ENCODE measurements at regions not wholly inside any gene's neighbourhood (a gene's known extent, or its start where the extent isn't known, plus 50 kb on each side); places are given as distances from the start of the nearest gene placed in this dataset.

- FAIRE-seq (no peak), ATAC-seq (no peak), DNase-seq (ENCODE audit: low read depth, low spot score) (no peak)
- H3K27me3 ChIP-seq (replicated peaks in 1 of 2; ENCODE audit: control insufficient read depth in 2 of 2, insufficient read depth in 2 of 2, low read length in 1 of 2) = peaks cover 0 to 2% of the 10 kb centered on the region in 2 experiments; a peak in 2 of 4 replicates
- intact Hi-C loops (cut with micrococcal nuclease; ENCODE audit: unreplicated experiment) (no loop called here), in situ Hi-C loops (cut with MboI) (no loop called here)
- no peak overlapping the region for H3K4me2 ChIP-seq (ENCODE audit: control insufficient read depth, insufficient read depth)
- no peaks in the 10 kb centered on the region for H3K4me1 ChIP-seq (ENCODE audit: control insufficient read depth, insufficient read depth, low read length)
- ChIA-PET RAD21 (ENCODE audit: unreplicated experiment) (no interaction called here), SMC1A (ENCODE audit: uncharacterized antibody, unreplicated experiment) (no interaction called here), POLR2A (no interaction called here), CTCF (no interaction called here)
- H3K9ac ChIP-seq (ENCODE audit: control insufficient read depth, insufficient read depth, low read length) = no peak overlapping the region
- H3K36me3 ChIP-seq (ENCODE audit: control insufficient read depth in 2 of 2, insufficient read depth in 2 of 2, low read length in 1 of 2) = no peaks in the 10 kb centered on the region
- TF ChIP-seq EP300 (IDR thresholded peaks at IDR 0.05; ENCODE audit: borderline replicate concordance in 1 of 2, control insufficient read depth in 1 of 2, low read depth in 2 of 2, low read length in 2 of 2) (no peak), PBX3 (IDR thresholded peaks at IDR 0.05; ENCODE audit: insufficient replicate concordance, low read depth, low read length) (no peak), RELB (IDR thresholded peaks at IDR 0.05; ENCODE audit: low read depth) (no peak), POLR2AphosphoS5 (IDR thresholded peaks at IDR 0.05; ENCODE audit: low read length) (no peak), SP1 (IDR thresholded peaks at IDR 0.05; ENCODE audit: low read depth, low read length) (no peak), ZNF687 (IDR thresholded peaks at IDR 0.05) (no peak), SRF (IDR thresholded peaks at IDR 0.05; ENCODE audit: low read depth in 2 of 2, low read length in 2 of 2) (no peak)
- H4K20me1 ChIP-seq (ENCODE audit: control insufficient read depth, insufficient read depth) = no peaks in the 10 kb centered on the region
- BruUV-seq (replicated peaks) = no TSS peak
- no peaks in the 10 kb centered on the region for H3K9me3 ChIP-seq (replicated peaks; ENCODE audit: control insufficient read depth, insufficient read depth, low read length)
- H3K79me2 ChIP-seq (ENCODE audit: control insufficient read depth, insufficient read depth, low read length) = no peaks in the 10 kb centered on the region
- 16% methylated on average over 7 of the region's 7 CpGs for WGBS (ENCODE audit: insufficient coverage, insufficient replicate concordance, low lambda C conversion rate, missing lambda C conversion rate)
- no peak overlapping the region for H3K4me3 ChIP-seq
- no peak overlapping the region for H2AFZ ChIP-seq (ENCODE audit: control insufficient read depth, low read depth, low read length)
- no peak overlapping the region for H3K27ac ChIP-seq (ENCODE audit: control insufficient read depth, insufficient read depth)
Measured at GRCh38 chr10:121291376-121291775, 306.9 kb downstream of the FGFR2 start.

All from GM12878 (cell line).